A673 (cell line): ENCODE measurements at regions not wholly inside any gene's neighbourhood (a gene's known extent, or its start where the extent isn't known, plus 50 kb on each side); places are given as distances from the start of the nearest gene placed in this dataset.

Experiments
- BruUV-seq: library from RNA; stranded (reverse); fragments of 400-500 nt; replicated peaks from 2 replicates; lab custom pipeline; 2021; lab: Mats Ljungman, UMichigan
- CTCF ChIA-PET: fragments of 300-600 bp; sonication (Branson Sonifier 250); formaldehyde crosslinking; loops from one replicate; lab custom pipeline; 2022; ENCODE audit warnings: antibody characterized with exemption; lab: Charles Lee
- POLR2A ChIA-PET: fragments of 300-600 bp; sonication (Branson Sonifier 250); formaldehyde crosslinking; loops from one replicate; lab custom pipeline; 2022; ENCODE audit warnings: antibody characterized with exemption; ENCODE audit not compliant: low non-redundant PET; lab: Charles Lee
- DNase-seq: peaks from one replicate; pipeline ENCODE4 v3.0.0-alpha.2; 2015; ENCODE audit warnings: low spot score
- H3K27ac ChIP-seq: fragments of 200-600 bp; sonication (generic); 2 replicates; pipeline ENCODE4 v1.5.1; 2016; ENCODE audit warnings: mixed run types, low read depth, mild to moderate bottlenecking, mixed read lengths, antibody characterized with exemption, low read length; ENCODE audit not compliant: poor library complexity, severe bottlenecking
- H3K27me3 ChIP-seq: fragments of 200-600 bp; sonication (generic); replicated peaks from 2 replicates; pipeline ENCODE4 v1.6.1; 2017; ENCODE audit warnings: mixed run types, low read depth, mild to moderate bottlenecking, mixed read lengths, antibody characterized with exemption, low read length; ENCODE audit not compliant: insufficient read depth, poor library complexity
- H3K36me3 ChIP-seq: fragments of 200-600 bp; sonication (generic); 2 replicates; pipeline ENCODE4 v1.6.1; 2016; ENCODE audit warnings: mixed run types, mild to moderate bottlenecking, mixed read lengths, antibody characterized with exemption, low read length; ENCODE audit not compliant: insufficient read depth, poor library complexity, severe bottlenecking
- H3K4me1 ChIP-seq: fragments of 200-600 bp; sonication (generic); 2 replicates; pipeline ENCODE4 v1.6.1; 2017; ENCODE audit warnings: mixed run types, mild to moderate bottlenecking, mixed read lengths, antibody characterized with exemption, low read length; ENCODE audit not compliant: insufficient read depth, poor library complexity, severe bottlenecking
- H3K4me3 ChIP-seq: fragments of 200-600 bp; sonication (generic); 2 replicates; pipeline ENCODE4 v1.5.1; 2016; ENCODE audit warnings: low read depth, mixed run types, mild to moderate bottlenecking, mixed read lengths, low read length; ENCODE audit not compliant: poor library complexity, severe bottlenecking
- H3K9me3 ChIP-seq: fragments of 200-600 bp; sonication (generic); 2 replicates; pipeline ENCODE4 v1.6.1; 2016; ENCODE audit warnings: mixed run types, low read depth, mild to moderate bottlenecking, mixed read lengths, antibody characterized with exemption, low read length; ENCODE audit not compliant: poor library complexity, severe bottlenecking
- CTCF ChIP-seq: fragments of 300-800, 200-600 bp; sonication (generic); conservative IDR thresholded peaks from 2 replicates; pipeline ENCODE4 v1.5.1; 2017; ENCODE audit warnings: low read depth, mild to moderate bottlenecking, antibody characterized with exemption, low read length, moderate library complexity, mixed read lengths
- EZH2 ChIP-seq: fragments of 200-600 bp; sonication (generic); IDR thresholded peaks from 2 replicates; pipeline ENCODE4 v1.6.1; 2017; ENCODE audit warnings: borderline replicate concordance, low read depth, mild to moderate bottlenecking, mixed read lengths, antibody characterized with exemption, low read length; ENCODE audit not compliant: poor library complexity, severe bottlenecking
- intact Hi-C: fragments of 100-400 bp; cut with micrococcal nuclease; formaldehyde crosslinking; loops from one replicate; pipeline ENCODE4 v1.10.0; 2022; ENCODE audit not compliant: unreplicated experiment

GRCh38 chrX:6384921-6385320, 150.0 kb downstream of the VCX3A start:
- H3K27ac ChIP-seq: no peak overlapping the region
- CTCF ChIA-PET: interaction anchor here (0.7 kb wide), 1 partner anchor 145 kb away, joined by 6 read pairs; no protein-coding TSS in a partner anchor
- POLR2A ChIA-PET: no interaction called here
- no peaks in the 10 kb centered on the region for H3K4me1 ChIP-seq
- no peaks in the 10 kb centered on the region for H3K9me3 ChIP-seq
- TF ChIP-seq CTCF: no peak
- TF ChIP-seq EZH2: no peak
- no peaks in the 10 kb centered on the region for H3K27me3 ChIP-seq
- intact Hi-C loops: no loop called here
- no peak for DNase-seq
- no TSS peak for BruUV-seq
- H3K4me3 ChIP-seq: no peak overlapping the region
- H3K36me3 ChIP-seq: no peaks in the 10 kb centered on the region

GRCh38 chrX:6384371-6384770, 150.5 kb downstream of the VCX3A start:
- Histone ChIP-seq H3K4me3 (no peak overlapping the region), H3K27me3 (no peaks in the 10 kb centered on the region), H3K9me3 (no peaks in the 10 kb centered on the region), H3K4me1 (no peaks in the 10 kb centered on the region), H3K27ac (no peak overlapping the region), H3K36me3 (no peaks in the 10 kb centered on the region)
- no TSS peak for BruUV-seq
- POLR2A ChIA-PET: no interaction called here
- intact Hi-C loops: no loop called here
- TF ChIP-seq EZH2: no peak
- no peak for TF ChIP-seq CTCF
- DNase-seq: no peak
- CTCF ChIA-PET: no interaction called here

- H3K27me3 ChIP-seq: no peaks in the 10 kb centered on the region
- no peak overlapping the region for H3K27ac ChIP-seq
- no peak overlapping the region for H3K4me3 ChIP-seq
- intact Hi-C loops: no loop called here
- no peak for TF ChIP-seq EZH2
- no peak for TF ChIP-seq CTCF
- ChIA-PET POLR2A (no interaction called here), CTCF (no interaction called here)
- no peak for DNase-seq
- no peaks in the 10 kb centered on the region for H3K36me3 ChIP-seq
- H3K9me3 ChIP-seq: no peaks in the 10 kb centered on the region
- no peaks in the 10 kb centered on the region for H3K4me1 ChIP-seq
- BruUV-seq: no TSS peak
These were observed 151.0 kb downstream of the VCX3A start for GRCh38 chrX:6383917-6384316.
